H1 (cell line): ENCODE measurements at regions not wholly inside any gene's neighbourhood (a gene's known extent, or its start where the extent isn't known, plus 50 kb on each side); places are given as distances from the start of the nearest gene placed in this dataset.
A peak's percentile ranks its signal among the peaks of the same experiment; 100 is the strongest.

Source experiments
- CTCF ChIA-PET: fragments of 300-600 bp; sonication (Branson Sonifier 250); formaldehyde crosslinking; loops from one replicate; lab custom pipeline; 2021; ENCODE audit not compliant: partially characterized antibody; lab: Charles Lee
- POLR2A ChIA-PET: fragments of 300-600 bp; sonication (Branson Sonifier 250); formaldehyde crosslinking; loops from one replicate; lab custom pipeline; 2021; ENCODE audit warnings: inconsistent platforms; ENCODE audit not compliant: partially characterized antibody; lab: Charles Lee
- DNase-seq, 2 experiments: peaks; one replicate each; pipeline versions ENCODE4 v3.0.0 to v3.0.0-alpha.2; 2010 to 2022; ENCODE audit warnings: low spot score in 2 of 2, low read depth in 1 of 2, mixed read lengths in 1 of 2
- FAIRE-seq: peaks from 2 replicates; lab custom pipeline; 2011; peaks lifted over from hg19 to GRCh38; lab: Jason Lieb, UNC
- H2AFZ ChIP-seq: 2 replicates; pipeline ENCODE4 v1.8.1; 2012; ENCODE audit warnings: low read length, inconsistent platforms
- H2AK5ac ChIP-seq: 2 replicates; pipeline ENCODE4 v1.6.1; 2013; ENCODE audit warnings: low read depth, low read length
- H2BK120ac ChIP-seq: replicated peaks from 2 replicates; pipeline ENCODE3; 2013; ENCODE audit warnings: low read depth, low read length, inconsistent platforms
- H2BK12ac ChIP-seq: 2 replicates; pipeline ENCODE4 v1.6.1; 2013; ENCODE audit warnings: low read depth, low read length
- H2BK15ac ChIP-seq: 2 replicates; pipeline ENCODE4 v1.6.1; 2013; ENCODE audit warnings: low read length
- H2BK20ac ChIP-seq: 2 replicates; pipeline ENCODE4 v1.6.1; 2013; ENCODE audit warnings: low read length
- H2BK5ac ChIP-seq: 2 replicates; pipeline ENCODE4 v1.6.1; 2013; ENCODE audit warnings: low read depth, low read length
- H3K14ac ChIP-seq: 2 replicates; pipeline ENCODE4 v1.6.1; 2013; ENCODE audit warnings: inconsistent platforms; ENCODE audit not compliant: insufficient read length
- H3K18ac ChIP-seq: 2 replicates; pipeline ENCODE4 v1.6.1; 2013; ENCODE audit warnings: low read length; ENCODE audit errors: extremely low read depth
- H3K23ac ChIP-seq: 2 replicates; pipeline ENCODE4 v1.6.1; 2013; ENCODE audit warnings: inconsistent platforms; ENCODE audit not compliant: insufficient read length
- H3K23me2 ChIP-seq: 2 replicates; pipeline ENCODE4 v1.6.1; 2013; ENCODE audit warnings: low read depth, low read length
- H3K27ac ChIP-seq: 2 replicates; pipeline ENCODE4 v1.6.1; 2011; ENCODE audit warnings: low read depth, low read length, inconsistent platforms
- H3K27me3 ChIP-seq, 4 experiments: replicated peaks in 1 of 4; 1 replicate in 1 of 4; 2 replicates in 3 of 4; pipeline versions ENCODE4 v1.6.1 to v1.8.1; 2011 to 2013; ENCODE audit warnings: low read length in 3 of 4, mild to moderate bottlenecking in 3 of 4, inconsistent platforms in 2 of 4, mixed read lengths in 2 of 4, moderate library complexity in 1 of 4; ENCODE audit not compliant: control insufficient read depth in 3 of 4, insufficient read depth in 3 of 4; ENCODE audit errors: extremely low read depth in 1 of 4
- H3K36me3 ChIP-seq, 4 experiments: 2 replicates each; pipeline versions ENCODE4 v1.6.1 to v1.8.1; 2011 to 2013; ENCODE audit warnings: mild to moderate bottlenecking in 4 of 4, low read length in 3 of 4, moderate library complexity in 2 of 4, control low read depth in 1 of 4, inconsistent platforms in 1 of 4; ENCODE audit not compliant: insufficient read depth in 4 of 4, control insufficient read depth in 2 of 4
- H3K4ac ChIP-seq: replicated peaks from 2 replicates; pipeline ENCODE3; 2013; ENCODE audit warnings: low read length, low read depth, mixed read lengths, inconsistent platforms; ENCODE audit not compliant: insufficient read length
- H3K4me1 ChIP-seq, 4 experiments: replicated peaks in 1 of 4; 1 replicate in 1 of 4; 2 replicates in 3 of 4; pipeline versions ENCODE4 v1.6.1 to v1.8.1; 2011 to 2013; ENCODE audit warnings: low read length in 3 of 4, inconsistent platforms in 2 of 4, mixed read lengths in 1 of 4; ENCODE audit not compliant: insufficient read depth in 4 of 4, control insufficient read depth in 3 of 4
- H3K4me2 ChIP-seq, 2 experiments: 2 replicates each; pipeline versions ENCODE4 v1.6.1 to v1.8.1; 2011 to 2013; ENCODE audit warnings: low read depth in 2 of 2, low read length in 2 of 2, control low read depth in 1 of 2, inconsistent platforms in 1 of 2, mild to moderate bottlenecking in 1 of 2; ENCODE audit not compliant: insufficient read depth in 1 of 2
- H3K4me3 ChIP-seq, 4 experiments: fragments of 200-600, 300-600 bp in 1 of 4; sonication (generic), shearing (Covaris generic), sonication (Bioruptor Twin) in 1 of 4; 2 replicates each; pipeline versions ENCODE4 v1.5.1 to v1.8.1; 2011 to 2016; ENCODE audit warnings: low read length in 4 of 4, low read depth in 3 of 4, control low read depth in 2 of 4, inconsistent platforms in 2 of 4, mild to moderate bottlenecking in 2 of 4, mixed read lengths in 1 of 4, moderate library complexity in 1 of 4; ENCODE audit not compliant: insufficient read depth in 2 of 4; ENCODE audit errors: extremely low read depth in 1 of 4
- H3K56ac ChIP-seq: replicated peaks from 2 replicates; pipeline ENCODE3; 2013; ENCODE audit warnings: low read depth, mild to moderate bottlenecking, mixed read lengths, low read length, inconsistent platforms; ENCODE audit not compliant: insufficient read length
- H3K79me1 ChIP-seq: 2 replicates; pipeline ENCODE4 v1.6.1; 2013; ENCODE audit warnings: low read depth, low read length, control low read depth
- H3K79me2 ChIP-seq, 2 experiments: 2 replicates each; pipeline versions ENCODE4 v1.6.1 to v1.8.1; 2012 to 2013; ENCODE audit warnings: low read length in 2 of 2, mild to moderate bottlenecking in 2 of 2, inconsistent platforms in 1 of 2; ENCODE audit not compliant: insufficient read depth in 2 of 2, control insufficient read depth in 1 of 2
- H3K9ac ChIP-seq, 4 experiments: replicated peaks in 1 of 4; 1 replicate in 1 of 4; 2 replicates in 3 of 4; pipeline versions ENCODE4 v1.6.1 to v1.8.1; 2011 to 2013; ENCODE audit warnings: low read depth in 3 of 4, low read length in 3 of 4, control low read depth in 2 of 4, mild to moderate bottlenecking in 2 of 4, moderate library complexity in 2 of 4, inconsistent platforms in 1 of 4; ENCODE audit errors: extremely low read depth in 1 of 4
- H3K9me3 ChIP-seq, 2 experiments: 2 replicates each; pipeline versions ENCODE4 v1.6.1 to v1.8.1; 2012 to 2013; ENCODE audit warnings: mild to moderate bottlenecking in 2 of 2, moderate library complexity in 2 of 2, control low read depth in 1 of 2, inconsistent platforms in 1 of 2, low read depth in 1 of 2, low read length in 1 of 2, mixed read lengths in 1 of 2; ENCODE audit not compliant: insufficient read depth in 2 of 2
- H4K20me1 ChIP-seq, 2 experiments: replicated peaks in 1 of 2; 2 replicates each; pipeline versions ENCODE3 to v1.8.1; 2011 to 2013; ENCODE audit warnings: inconsistent platforms in 2 of 2, low read length in 2 of 2, mild to moderate bottlenecking in 1 of 2; ENCODE audit not compliant: insufficient read depth in 2 of 2, control insufficient read depth in 1 of 2
- H4K5ac ChIP-seq: 2 replicates; pipeline ENCODE4 v1.6.1; 2013; ENCODE audit warnings: low read length, low read depth, mixed read lengths, inconsistent platforms; ENCODE audit not compliant: insufficient read length
- H4K8ac ChIP-seq: 2 replicates; pipeline ENCODE4 v1.8.0; 2013; ENCODE audit warnings: mild to moderate bottlenecking, moderate library complexity, low read length, inconsistent platforms; ENCODE audit not compliant: insufficient read depth; ENCODE audit errors: extremely low read depth
- H4K91ac ChIP-seq: replicated peaks from 2 replicates; pipeline ENCODE3; 2013; ENCODE audit warnings: low read length, mixed read lengths, inconsistent platforms; ENCODE audit not compliant: insufficient read length
- ASH2L ChIP-seq: fragments of 200-600, 300-600 bp; sonication (generic); IDR thresholded peaks from one replicate; pipeline ENCODE4 v1.7.1; 2017; ENCODE audit warnings: low read length
- BCL11A ChIP-seq, 2 experiments: IDR thresholded peaks; one replicate each; pipeline ENCODE4 v1.6.1; 2011; ENCODE audit warnings: low read depth in 2 of 2, low read length in 2 of 2, mild to moderate bottlenecking in 2 of 2
- CEBPB ChIP-seq: IDR thresholded peaks from 2 replicates; pipeline ENCODE4 v1.6.1; 2012; ENCODE audit warnings: low read depth, low read length
- CTBP2 ChIP-seq: IDR thresholded peaks from 2 replicates; pipeline ENCODE4 v1.7.0; 2011; ENCODE audit warnings: borderline replicate concordance, mild to moderate bottlenecking, moderate library complexity, mixed read lengths, low read length; ENCODE audit not compliant: insufficient read depth, insufficient read length
- HDAC6 ChIP-seq: IDR thresholded peaks from one replicate; pipeline ENCODE4 v1.7.1; 2012; ENCODE audit warnings: low read depth, mild to moderate bottlenecking, inconsistent platforms, low read length, moderate library complexity
- KDM1A ChIP-seq: fragments of 200-600, 300-600 bp; sonication (generic); IDR thresholded peaks from 2 replicates; pipeline ENCODE4 v1.7.1; 2016; ENCODE audit warnings: mild to moderate bottlenecking, low read length, borderline replicate concordance
- MAFK ChIP-seq: IDR thresholded peaks from 2 replicates; pipeline ENCODE4 v1.6.1; 2012; ENCODE audit warnings: low read depth, mild to moderate bottlenecking, improper control_type of control experiment, low read length
- NRF1 ChIP-seq: IDR thresholded peaks from 2 replicates; pipeline ENCODE4 v1.6.1; 2011; ENCODE audit warnings: mild to moderate bottlenecking, low read depth, low read length, improper control_type of control experiment
- PHF8 ChIP-seq: fragments of 200-600 bp; sonication (generic); conservative IDR thresholded peaks from 2 replicates; pipeline ENCODE4 v1.7.1; 2012; ENCODE audit warnings: low read depth, mild to moderate bottlenecking, inconsistent platforms, low read length, moderate library complexity
- POLR2AphosphoS5 ChIP-seq: IDR thresholded peaks from 2 replicates; pipeline ENCODE4 v1.6.1; 2011; ENCODE audit warnings: low read depth, low read length
- SAP30 ChIP-seq: fragments of 300-600 bp; sonication (generic); IDR thresholded peaks from 2 replicates; pipeline ENCODE4 v1.7.1; 2012; ENCODE audit warnings: low read length, moderate library complexity, mild to moderate bottlenecking, inconsistent platforms; ENCODE audit not compliant: insufficient read depth, insufficient replicate concordance
- SRF ChIP-seq: IDR thresholded peaks from 2 replicates; pipeline ENCODE4 v1.6.1; 2011; ENCODE audit warnings: mild to moderate bottlenecking, low read depth, low read length, moderate library complexity
- SUZ12 ChIP-seq: fragments of 200-600 bp; sonication (generic); IDR thresholded peaks from 2 replicates; pipeline ENCODE4 v1.6.1; 2012; ENCODE audit warnings: mild to moderate bottlenecking, inconsistent platforms, low read length, moderate library complexity, mixed read lengths
- TBP ChIP-seq: IDR thresholded peaks from 2 replicates; pipeline ENCODE4 v1.6.1; 2011; ENCODE audit warnings: low read depth, low read length, improper control_type of control experiment
- YY1 ChIP-seq: IDR thresholded peaks from 2 replicates; pipeline ENCODE4 v1.6.1; 2011; ENCODE audit warnings: low read depth, mild to moderate bottlenecking, low read length
- WGBS, 2 experiments: shearing (Covaris generic) in 1 of 2; methylation state at CpG; one replicate each; pipeline versions ENCODE4 v1.1.6 to v1.1.7; 2013 to 2015; ENCODE audit warnings: low lambda C conversion rate in 2 of 2, mixed read lengths in 2 of 2, inconsistent platforms in 1 of 2, low coverage in 1 of 2, missing lambda C conversion rate in 1 of 2; ENCODE audit not compliant: insufficient replicate concordance in 2 of 2, insufficient coverage in 1 of 2, insufficient read length in 1 of 2; ENCODE audit errors: extremely low coverage in 1 of 2, missing lambda C conversion rate in 1 of 2; 5-methylcytosine and 5-hydroxymethylcytosine counted together
- TF ChIP-seq, protein P1 (sequence below): IDR thresholded peaks from 2 replicates; pipeline ENCODE4 v1.6.1; 2012; ENCODE audit warnings: inconsistent platforms

GRCh38 chr12:68501226-68501625 is 109.5 kb upstream of the RAP1B start:
- H4K8ac ChIP-seq = no peak overlapping the region
- no peak overlapping the region for H3K4me3 ChIP-seq
- no peak overlapping the region for H4K5ac ChIP-seq
- H3K4me2 ChIP-seq = no peak overlapping the region
- no peaks in the 10 kb centered on the region; a peak in 1 of 7 replicates for H3K27me3 ChIP-seq
- H3K27ac ChIP-seq = no peak overlapping the region
- peak overlapping the region; percentile 58; the same call in 1 of the 2 replicates for H2AFZ ChIP-seq
- H3K79me2 ChIP-seq = no peaks in the 10 kb centered on the region
- no peaks in the 10 kb centered on the region for H3K4me1 ChIP-seq
- no peak overlapping the region for H3K56ac ChIP-seq
- no peaks in the 10 kb centered on the region for H3K23me2 ChIP-seq
- H3K23ac ChIP-seq = no peak overlapping the region
- ChIA-PET POLR2A (interaction anchor here (1.2 kb wide), 1 partner anchor 9 kb away, joined by 4 read pairs; no protein-coding TSS in a partner anchor), CTCF (interaction anchor here (0.7 to 3.9 kb wide), 7 partner anchors 9 to 184 kb away, joined by 3 to 13 read pairs (median 3); no protein-coding TSS in a partner anchor)
- H2AK5ac ChIP-seq = no peak overlapping the region
- H3K4ac ChIP-seq = no peak overlapping the region
- no peak overlapping the region for H3K9ac ChIP-seq
- H3K79me1 ChIP-seq = no peaks in the 10 kb centered on the region
- H3K14ac ChIP-seq = no peak overlapping the region
- H2BK20ac ChIP-seq = no peak overlapping the region
- no peak overlapping the region for H2BK15ac ChIP-seq
- H2BK120ac ChIP-seq = no peak overlapping the region
- no peak overlapping the region for H2BK12ac ChIP-seq
- no peaks in the 10 kb centered on the region for H3K36me3 ChIP-seq
- no peak overlapping the region for H2BK5ac ChIP-seq
- FAIRE-seq = no peak
- no peak for DNase-seq
- 94 to 100% methylated on average over 1 to 3 of the region's 3 CpGs for WGBS, 2 experiments
- no peaks in the 10 kb centered on the region for H3K9me3 ChIP-seq
- H4K20me1 ChIP-seq = no peaks in the 10 kb centered on the region
- no peak overlapping the region for H3K18ac ChIP-seq
- no peak overlapping the region for H4K91ac ChIP-seq
- TF ChIP-seq HDAC6 = no peak
- no peak for TF ChIP-seq MAFK
- no peak for TF ChIP-seq YY1
- TF ChIP-seq NRF1 = no peak
- TF ChIP-seq SUZ12 = no peak
- TF ChIP-seq BCL11A (IDR thresholded peaks at IDR 0.05; ENCODE audit: low read depth in 2 of 2, low read length in 2 of 2) = no peak
- TF ChIP-seq TBP = no peak
- TF ChIP-seq KDM1A = no peak
- no peak for TF ChIP-seq SAP30
- no peak for TF ChIP-seq SRF
- no peak for TF ChIP-seq ASH2L
- no peak for TF ChIP-seq CEBPB
- TF ChIP-seq, protein P1, sequence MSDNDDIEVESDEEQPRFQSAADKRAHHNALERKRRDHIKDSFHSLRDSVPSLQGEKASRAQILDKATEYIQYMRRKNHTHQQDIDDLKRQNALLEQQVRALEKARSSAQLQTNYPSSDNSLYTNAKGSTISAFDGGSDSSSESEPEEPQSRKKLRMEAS = no peak
- TF ChIP-seq CTBP2 = no peak
- TF ChIP-seq PHF8 = no peak
- no peak for TF ChIP-seq POLR2AphosphoS5
